Endodermal cell (in vitro differentiated cells): ENCODE measurements at regions not wholly inside any gene's neighbourhood (a gene's known extent, or its start where the extent isn't known, plus 50 kb on each side); places are given as distances from the start of the nearest gene placed in this dataset.

ENCODE experiments used
- DNase-seq: peaks from one replicate; pipeline ENCODE4 v3.0.0-alpha.2; 2017
- H3K27ac ChIP-seq: 2 replicates; pipeline ENCODE4 v1.5.1; 2013; ENCODE audit warnings: mild to moderate bottlenecking, low read depth, low read length, moderate library complexity
- H3K27me3 ChIP-seq: 2 replicates; pipeline ENCODE4 v1.6.1; 2013; ENCODE audit warnings: mild to moderate bottlenecking, low read length, moderate library complexity; ENCODE audit not compliant: insufficient read depth, control insufficient read depth, poor library complexity, severe bottlenecking
- H3K36me3 ChIP-seq: 2 replicates; pipeline ENCODE4 v1.7.0; 2013; ENCODE audit warnings: mild to moderate bottlenecking, low read length, moderate library complexity; ENCODE audit not compliant: control insufficient read depth, insufficient read depth
- H3K4me1 ChIP-seq: one replicate; pipeline ENCODE4 v1.7.0; 2013; ENCODE audit warnings: low read length; ENCODE audit not compliant: control insufficient read depth, insufficient read depth
- H3K4me3 ChIP-seq: 2 replicates; pipeline ENCODE4 v1.5.1; 2013; ENCODE audit warnings: mild to moderate bottlenecking, low read length, moderate library complexity
- H3K9ac ChIP-seq: 2 replicates; pipeline ENCODE4 v1.6.1; 2013; ENCODE audit warnings: mild to moderate bottlenecking, low read length, moderate library complexity; ENCODE audit not compliant: poor library complexity, severe bottlenecking; ENCODE audit errors: extremely low read depth
- H3K9me3 ChIP-seq: 2 replicates; pipeline ENCODE4 v1.6.1; 2013; ENCODE audit warnings: mild to moderate bottlenecking, low read length, moderate library complexity; ENCODE audit not compliant: control insufficient read depth
- H3K27ac Mint-ChIP-seq: 2 replicates; pipeline ENCODE4 v1.8.0; 2020; ENCODE audit warnings: mixed read lengths
- H3K27me3 Mint-ChIP-seq: 2 replicates; pipeline ENCODE4 v1.8.0; 2021; ENCODE audit warnings: mild to moderate bottlenecking, mixed read lengths; ENCODE audit not compliant: insufficient read depth
- H3K36me3 Mint-ChIP-seq: 2 replicates; pipeline ENCODE4 v1.8.0; 2020; ENCODE audit warnings: low read depth, mixed read lengths
- H3K4me1 Mint-ChIP-seq: 2 replicates; pipeline ENCODE4 v1.8.0; 2020; ENCODE audit warnings: mixed read lengths
- H3K4me3 Mint-ChIP-seq: 2 replicates; pipeline ENCODE4 v1.8.0; 2020; ENCODE audit warnings: mild to moderate bottlenecking, moderate library complexity, mixed read lengths
- H3K9me3 Mint-ChIP-seq: 2 replicates; pipeline ENCODE4 v1.8.0; 2020; ENCODE audit warnings: mild to moderate bottlenecking, mixed read lengths
- WGBS, 2 experiments: methylation state at CpG; one replicate each; pipeline versions ENCODE4 v1.1.5 to v1.1.7; 2013; ENCODE audit warnings: missing lambda C conversion rate in 2 of 2, mixed read lengths in 1 of 2; ENCODE audit not compliant: insufficient coverage in 1 of 2, insufficient read length in 1 of 2; 5-methylcytosine and 5-hydroxymethylcytosine counted together
- TF ChIP-seq, protein P1 (sequence below): fragments of 200-600 bp; sonication (generic); conservative IDR thresholded peaks from 2 replicates; pipeline ENCODE4 v1.5.0; 2021; ENCODE audit warnings: antibody characterized with exemption, mild to moderate bottlenecking

DNA sequence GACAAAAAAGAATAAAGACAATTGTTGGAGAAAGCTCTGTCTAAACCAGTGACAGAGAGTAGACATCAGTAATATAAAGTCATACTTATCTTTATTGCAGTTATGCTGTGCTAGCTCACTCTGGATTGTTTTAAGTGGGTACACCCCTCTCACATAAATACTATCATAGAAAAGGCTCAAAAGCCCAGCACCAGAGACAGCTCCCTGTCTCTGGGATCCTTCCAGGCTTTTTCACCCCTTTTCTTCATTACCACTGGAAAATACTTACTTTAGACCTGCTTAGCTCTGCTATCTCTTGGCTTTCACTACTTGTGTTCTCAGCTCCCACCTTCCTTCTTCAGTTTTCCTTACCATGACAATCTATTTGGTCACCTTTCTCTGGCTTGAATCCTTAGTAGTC, 259.1 kb upstream of the MINDY3 start:
- H3K27me3 ChIP-seq: no peaks in the 10 kb centered on the region
- no peak overlapping the region for H3K4me3 Mint-ChIP-seq
- H3K9ac ChIP-seq: no peak overlapping the region
- H3K27ac Mint-ChIP-seq: no peak overlapping the region
- no peak overlapping the region for H3K4me3 ChIP-seq
- no peaks in the 10 kb centered on the region for H3K4me1 ChIP-seq
- TF ChIP-seq, protein P1, sequence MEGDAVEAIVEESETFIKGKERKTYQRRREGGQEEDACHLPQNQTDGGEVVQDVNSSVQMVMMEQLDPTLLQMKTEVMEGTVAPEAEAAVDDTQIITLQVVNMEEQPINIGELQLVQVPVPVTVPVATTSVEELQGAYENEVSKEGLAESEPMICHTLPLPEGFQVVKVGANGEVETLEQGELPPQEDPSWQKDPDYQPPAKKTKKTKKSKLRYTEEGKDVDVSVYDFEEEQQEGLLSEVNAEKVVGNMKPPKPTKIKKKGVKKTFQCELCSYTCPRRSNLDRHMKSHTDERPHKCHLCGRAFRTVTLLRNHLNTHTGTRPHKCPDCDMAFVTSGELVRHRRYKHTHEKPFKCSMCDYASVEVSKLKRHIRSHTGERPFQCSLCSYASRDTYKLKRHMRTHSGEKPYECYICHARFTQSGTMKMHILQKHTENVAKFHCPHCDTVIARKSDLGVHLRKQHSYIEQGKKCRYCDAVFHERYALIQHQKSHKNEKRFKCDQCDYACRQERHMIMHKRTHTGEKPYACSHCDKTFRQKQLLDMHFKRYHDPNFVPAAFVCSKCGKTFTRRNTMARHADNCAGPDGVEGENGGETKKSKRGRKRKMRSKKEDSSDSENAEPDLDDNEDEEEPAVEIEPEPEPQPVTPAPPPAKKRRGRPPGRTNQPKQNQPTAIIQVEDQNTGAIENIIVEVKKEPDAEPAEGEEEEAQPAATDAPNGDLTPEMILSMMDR: no peak
- no peak for DNase-seq
- no peaks in the 10 kb centered on the region for H3K36me3 ChIP-seq
- H3K9me3 Mint-ChIP-seq: no peaks in the 10 kb centered on the region
- H3K27me3 Mint-ChIP-seq: no peaks in the 10 kb centered on the region
- H3K27ac ChIP-seq: no peak overlapping the region
- H3K36me3 Mint-ChIP-seq: no peaks in the 10 kb centered on the region
- no peaks in the 10 kb centered on the region for H3K4me1 Mint-ChIP-seq
- H3K9me3 ChIP-seq: no peaks in the 10 kb centered on the region

DNA sequence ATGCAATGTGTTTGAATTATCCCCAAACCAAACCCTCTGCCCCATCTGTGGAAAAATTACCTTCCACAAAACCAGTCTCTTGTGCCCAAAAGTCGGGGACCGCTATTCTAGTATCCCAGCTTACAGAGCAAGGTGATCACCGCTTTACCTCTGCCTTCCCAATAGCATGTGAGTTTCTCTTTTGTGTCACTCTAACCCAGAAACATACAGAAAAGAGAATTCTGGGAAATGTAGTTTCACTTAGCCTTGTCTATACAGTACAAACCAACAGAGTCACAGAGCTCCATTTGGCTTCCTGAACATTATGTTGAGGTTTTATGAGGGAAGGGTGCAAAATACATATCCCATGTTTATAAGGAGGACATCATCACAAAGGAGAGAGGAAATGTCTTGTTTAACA, 260.3 kb upstream of the MINDY3 start:
- TF ChIP-seq, protein P1: no peak
- no peaks in the 10 kb centered on the region for H3K4me1 Mint-ChIP-seq
- Histone ChIP-seq H3K4me1 (no peaks in the 10 kb centered on the region), H3K9ac (no peak overlapping the region), H3K36me3 (no peaks in the 10 kb centered on the region), H3K4me3 (no peak overlapping the region), H3K9me3 (no peaks in the 10 kb centered on the region), H3K27me3 (no peaks in the 10 kb centered on the region), H3K27ac (no peak overlapping the region)
- DNase-seq: no peak
- H3K27me3 Mint-ChIP-seq: no peaks in the 10 kb centered on the region
- H3K36me3 Mint-ChIP-seq: no peaks in the 10 kb centered on the region
- no peak overlapping the region for H3K4me3 Mint-ChIP-seq
- H3K27ac Mint-ChIP-seq: no peak overlapping the region
- H3K9me3 Mint-ChIP-seq: no peaks in the 10 kb centered on the region
- WGBS, 2 experiments: 92% methylated on average over 3 of the region's 3 CpGs; no CpG with 5 or more reads in 1 of the 2 experiments

DNA sequence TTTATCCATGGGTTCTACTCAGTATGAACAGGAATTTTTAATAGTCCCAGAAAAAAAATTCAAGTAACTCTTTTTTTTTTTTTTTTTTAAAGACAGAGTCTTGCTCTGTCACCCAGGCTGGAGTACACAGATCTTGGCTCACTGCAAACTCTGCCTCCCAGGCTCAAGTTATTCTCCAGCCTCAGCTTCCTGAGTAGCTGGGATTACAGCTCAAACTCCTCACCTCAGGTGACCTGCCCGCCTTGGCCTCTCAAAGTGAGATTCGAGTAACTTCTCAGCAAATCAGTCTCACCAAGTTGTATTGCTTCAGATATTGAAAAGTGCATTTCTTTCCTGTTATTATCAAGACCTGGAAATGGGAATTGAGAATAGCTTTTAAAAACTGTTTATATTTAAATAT, 281.2 kb upstream of the MINDY3 start:
- Mint-ChIP-seq H3K27ac (no peak overlapping the region), H3K4me3 (no peak overlapping the region), H3K36me3 (no peaks in the 10 kb centered on the region), H3K4me1 (no peaks in the 10 kb centered on the region), H3K27me3 (no peaks in the 10 kb centered on the region), H3K9me3 (peaks cover 4% of the 10 kb centered on the region)
- Histone ChIP-seq H3K36me3 (no peaks in the 10 kb centered on the region), H3K9me3 (no peaks in the 10 kb centered on the region), H3K4me1 (no peaks in the 10 kb centered on the region), H3K27me3 (no peaks in the 10 kb centered on the region), H3K4me3 (no peak overlapping the region), H3K9ac (no peak overlapping the region), H3K27ac (no peak overlapping the region)
- DNase-seq: no peak
- TF ChIP-seq, protein P1: no peak
- 71 to 82% methylated on average over 1 to 2 of the region's 2 CpGs for WGBS, 2 experiments
